ENCODE measurements at regions not wholly inside any gene's neighbourhood (a gene's known extent, or its start where the extent isn't known, plus 50 kb on each side); places are given as distances from the start of the nearest gene placed in this dataset.

- Histone ChIP-seq H3K4me1 (ENCODE audit: insufficient read depth) (no peaks in the 10 kb centered on the region), H3K36me3 (no peaks in the 10 kb centered on the region), H3K4me3 (no peak overlapping the region), H3K9me3 (no peaks in the 10 kb centered on the region), H3K27me3 (no peaks in the 10 kb centered on the region), H3K27ac (no peak overlapping the region)
- intact Hi-C loops (cut with DNase I), result no loop called here
- no peak for DNase-seq
- TF ChIP-seq, protein P1, sequence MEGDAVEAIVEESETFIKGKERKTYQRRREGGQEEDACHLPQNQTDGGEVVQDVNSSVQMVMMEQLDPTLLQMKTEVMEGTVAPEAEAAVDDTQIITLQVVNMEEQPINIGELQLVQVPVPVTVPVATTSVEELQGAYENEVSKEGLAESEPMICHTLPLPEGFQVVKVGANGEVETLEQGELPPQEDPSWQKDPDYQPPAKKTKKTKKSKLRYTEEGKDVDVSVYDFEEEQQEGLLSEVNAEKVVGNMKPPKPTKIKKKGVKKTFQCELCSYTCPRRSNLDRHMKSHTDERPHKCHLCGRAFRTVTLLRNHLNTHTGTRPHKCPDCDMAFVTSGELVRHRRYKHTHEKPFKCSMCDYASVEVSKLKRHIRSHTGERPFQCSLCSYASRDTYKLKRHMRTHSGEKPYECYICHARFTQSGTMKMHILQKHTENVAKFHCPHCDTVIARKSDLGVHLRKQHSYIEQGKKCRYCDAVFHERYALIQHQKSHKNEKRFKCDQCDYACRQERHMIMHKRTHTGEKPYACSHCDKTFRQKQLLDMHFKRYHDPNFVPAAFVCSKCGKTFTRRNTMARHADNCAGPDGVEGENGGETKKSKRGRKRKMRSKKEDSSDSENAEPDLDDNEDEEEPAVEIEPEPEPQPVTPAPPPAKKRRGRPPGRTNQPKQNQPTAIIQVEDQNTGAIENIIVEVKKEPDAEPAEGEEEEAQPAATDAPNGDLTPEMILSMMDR (IDR thresholded peaks at IDR 0.05), result no peak
- TF ChIP-seq EP300 (IDR thresholded peaks at IDR 0.05), result no peak
- TF ChIP-seq POLR2A (IDR thresholded peaks at IDR 0.05), result no peak
- WGBS, 3 donors, result 42 to 52% (median 47%) methylated on average over 1 of the region's 1 CpG
These were observed 219.3 kb upstream of the PELI2 start for GRCh38 chr14:55898938-55899337.

DNA sequence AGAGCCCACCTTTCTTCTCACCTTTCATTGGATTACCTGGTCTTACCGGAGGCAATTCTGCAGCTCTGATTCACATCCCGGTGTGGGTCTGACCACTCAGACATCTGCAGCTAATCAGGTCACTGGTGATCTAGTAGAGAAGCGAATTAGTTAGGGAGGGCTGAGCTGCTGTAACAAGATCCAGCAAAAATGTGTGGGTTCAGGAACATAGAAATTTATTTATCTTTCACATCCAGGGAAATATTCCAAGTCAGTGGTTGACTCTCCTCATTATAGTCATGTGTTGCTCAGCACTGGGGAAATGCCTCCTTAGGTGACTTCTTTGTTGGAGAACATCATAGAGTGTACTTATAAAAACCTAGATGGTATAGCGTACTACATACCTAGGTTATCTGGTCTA lies 218.7 kb upstream of the PELI2 start:
- intact Hi-C loops (cut with DNase I), result no loop called here
- TF ChIP-seq EP300 (IDR thresholded peaks at IDR 0.05) (no peak), POLR2A (IDR thresholded peaks at IDR 0.05) (no peak)
- TF ChIP-seq, protein P1 (IDR thresholded peaks at IDR 0.05), result no peak
- DNase-seq, result no peak
- no peak overlapping the region for H3K27ac ChIP-seq
- H3K9me3 ChIP-seq, result no peaks in the 10 kb centered on the region
- H3K4me1 ChIP-seq (ENCODE audit: insufficient read depth), result no peaks in the 10 kb centered on the region
- no peaks in the 10 kb centered on the region for H3K36me3 ChIP-seq
- H3K4me3 ChIP-seq, result no peak overlapping the region
- WGBS, 3 donors, result 82 to 88% (median 86%) methylated on average over 4 of the region's 4 CpGs
- H3K27me3 ChIP-seq, result no peaks in the 10 kb centered on the region

- intact Hi-C loops (cut with DNase I), result no loop called here
- WGBS, 3 donors, result 84 to 91% (median 86%) methylated on average over 2 of the region's 2 CpGs
- Histone ChIP-seq H3K27ac (no peak overlapping the region), H3K4me3 (no peak overlapping the region), H3K36me3 (no peaks in the 10 kb centered on the region), H3K4me1 (ENCODE audit: insufficient read depth) (no peaks in the 10 kb centered on the region), H3K9me3 (no peaks in the 10 kb centered on the region), H3K27me3 (no peaks in the 10 kb centered on the region)
- TF ChIP-seq POLR2A (IDR thresholded peaks at IDR 0.05) (no peak), EP300 (IDR thresholded peaks at IDR 0.05) (no peak)
- TF ChIP-seq, protein P1 (IDR thresholded peaks at IDR 0.05), result no peak
- no peak for DNase-seq
These were observed 217.5 kb upstream of the PELI2 start for GRCh38 chr14:55900749-55901148.

DNA sequence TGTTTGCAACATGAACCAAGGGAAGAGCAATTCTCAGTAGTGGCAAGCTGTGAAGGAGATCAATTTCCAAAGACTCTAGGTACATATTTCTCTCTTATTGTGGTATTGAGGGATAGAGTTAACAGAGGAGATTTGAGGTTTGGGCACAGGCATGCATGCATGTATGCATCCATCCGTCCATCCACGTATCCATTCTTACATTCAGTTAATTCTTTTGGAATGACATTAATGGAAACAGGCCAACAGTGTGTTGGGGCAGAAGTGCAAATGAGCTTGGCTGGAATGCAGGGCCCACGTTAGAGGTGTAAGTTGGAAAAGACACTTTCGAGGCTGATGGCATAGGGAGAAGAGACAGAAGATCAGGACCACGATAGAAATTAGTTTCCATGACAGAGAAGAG lies 216.9 kb upstream of the PELI2 start:
- 74 to 75% (median 74%) methylated on average over 5 of the region's 5 CpGs for WGBS, 3 donors
- no peak overlapping the region for H3K27ac ChIP-seq
- no peaks in the 10 kb centered on the region for H3K36me3 ChIP-seq
- H3K27me3 ChIP-seq, result no peaks in the 10 kb centered on the region
- no peaks in the 10 kb centered on the region for H3K9me3 ChIP-seq
- TF ChIP-seq, protein P1 (IDR thresholded peaks at IDR 0.05), result no peak
- TF ChIP-seq POLR2A (IDR thresholded peaks at IDR 0.05) (no peak), EP300 (IDR thresholded peaks at IDR 0.05) (no peak)
- no peak for DNase-seq
- H3K4me3 ChIP-seq, result no peak overlapping the region
- H3K4me1 ChIP-seq (ENCODE audit: insufficient read depth), result no peaks in the 10 kb centered on the region
- intact Hi-C loops (cut with DNase I), result no loop called here

DNA sequence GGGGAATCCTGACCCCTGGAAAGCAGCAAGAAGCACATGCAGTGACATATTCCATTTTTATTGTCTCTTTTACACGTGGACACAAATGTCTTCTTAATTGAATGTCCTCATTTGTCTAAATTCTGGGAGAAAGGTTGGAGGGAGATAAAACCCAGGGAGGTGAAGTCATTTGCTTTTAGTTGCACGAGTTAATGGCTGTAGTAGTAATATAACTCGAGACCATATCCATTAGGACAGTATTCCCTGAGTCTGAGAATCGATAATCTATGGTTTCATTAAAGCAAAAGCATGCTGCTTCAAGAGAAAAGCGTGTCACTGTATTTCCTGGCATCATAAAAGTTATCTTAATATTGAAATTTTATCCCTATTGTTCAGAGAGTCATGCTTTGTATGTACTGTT lies 216.0 kb upstream of the PELI2 start:
- Histone ChIP-seq H3K9me3 (no peaks in the 10 kb centered on the region), H3K4me3 (no peak overlapping the region), H3K4me1 (ENCODE audit: insufficient read depth) (no peaks in the 10 kb centered on the region), H3K27ac (no peak overlapping the region), H3K27me3 (no peaks in the 10 kb centered on the region), H3K36me3 (no peaks in the 10 kb centered on the region)
- TF ChIP-seq POLR2A (IDR thresholded peaks at IDR 0.05) (no peak), EP300 (IDR thresholded peaks at IDR 0.05) (no peak)
- TF ChIP-seq, protein P1 (IDR thresholded peaks at IDR 0.05), result no peak
- no peak for DNase-seq
- intact Hi-C loops (cut with DNase I), result no loop called here
- 61 to 63% (median 61%) methylated on average over 5 of the region's 5 CpGs for WGBS, 3 donors

Data from ovary (tissue), 7 donors.